Retina (tissue), 1 donor: ENCODE measurements at regions not wholly inside any gene's neighbourhood (a gene's known extent, or its start where the extent isn't known, plus 50 kb on each side); places are given as distances from the start of the nearest gene placed in this dataset.

Experiments used
- DNase-seq: peaks from one replicate; pipeline ENCODE4 v3.0.0-alpha.2; 2016

- no peak for DNase-seq
Observed at GRCh38 chr3:68045976-68046375, 391.6 kb upstream of the SUCLG2 start.

- DNase-seq: no peak
Observed at GRCh38 chr3:68033867-68034266, 379.5 kb upstream of the SUCLG2 start.

GRCh38 chr3:68032209-68032608, 377.8 kb upstream of the SUCLG2 start:
- DNase-seq: no peak

GRCh38 chr3:68025189-68025588, 370.8 kb upstream of the SUCLG2 start:
- no peak for DNase-seq

GRCh38 chr3:68019876-68020275, 365.5 kb upstream of the SUCLG2 start:
- DNase-seq: no peak

- no peak for DNase-seq
Observed at GRCh38 chr3:68018275-68018674, 363.9 kb upstream of the SUCLG2 start.

- DNase-seq: no peak
Observed at GRCh38 chr3:68017069-68017468, 362.7 kb upstream of the SUCLG2 start.

GRCh38 chr3:68009900-68010299, 355.5 kb upstream of the SUCLG2 start:
- peak; percentile 2 for DNase-seq

- peak; percentile 83 for DNase-seq
Observed at GRCh38 chr3:68007621-68008226, 353.3 kb upstream of the SUCLG2 start.

- no peak for DNase-seq
Observed at GRCh38 chr3:68006646-68007045, 352.2 kb upstream of the SUCLG2 start.

GRCh38 chr3:68004091-68004490, 349.7 kb upstream of the SUCLG2 start:
- no peak for DNase-seq

- DNase-seq: no peak
Observed at GRCh38 chr3:67998281-67998680, 343.9 kb upstream of the SUCLG2 start.

- DNase-seq: no peak
Observed at GRCh38 chr3:67995206-67995605, 340.8 kb upstream of the SUCLG2 start.

GRCh38 chr3:67986706-67987105, 332.3 kb upstream of the SUCLG2 start:
- DNase-seq: no peak

- no peak for DNase-seq
Observed at GRCh38 chr3:67983166-67983565, 328.8 kb upstream of the SUCLG2 start.

- DNase-seq: no peak
Observed at GRCh38 chr3:67981077-67981476, 326.7 kb upstream of the SUCLG2 start.

GRCh38 chr3:67979342-67979741, 324.9 kb upstream of the SUCLG2 start:
- DNase-seq: no peak

GRCh38 chr3:67977762-67978161, 323.4 kb upstream of the SUCLG2 start:
- DNase-seq: no peak

GRCh38 chr3:67976663-67977062, 322.3 kb upstream of the SUCLG2 start:
- no peak for DNase-seq

- DNase-seq: no peak
Observed at GRCh38 chr3:67964596-67964995, 310.2 kb upstream of the SUCLG2 start.

GRCh38 chr3:67957268-67957667, 302.9 kb upstream of the SUCLG2 start:
- no peak for DNase-seq

- DNase-seq: peak; percentile 8
Observed at GRCh38 chr3:67947808-67948508, 293.5 kb upstream of the SUCLG2 start.

GRCh38 chr3:67946436-67946835, 292.0 kb upstream of the SUCLG2 start:
- DNase-seq: no peak

- DNase-seq: no peak
Observed at GRCh38 chr3:67943546-67943945, 289.1 kb upstream of the SUCLG2 start.
